ENCODE measurements at regions not wholly inside any gene's neighbourhood (a gene's known extent, or its start where the extent isn't known, plus 50 kb on each side); places are given as distances from the start of the nearest gene placed in this dataset.

- DNase-seq, result no peak
Observed at GRCh38 chr16:86018941-86019340, 120.0 kb downstream of the IRF8 start.

DNA sequence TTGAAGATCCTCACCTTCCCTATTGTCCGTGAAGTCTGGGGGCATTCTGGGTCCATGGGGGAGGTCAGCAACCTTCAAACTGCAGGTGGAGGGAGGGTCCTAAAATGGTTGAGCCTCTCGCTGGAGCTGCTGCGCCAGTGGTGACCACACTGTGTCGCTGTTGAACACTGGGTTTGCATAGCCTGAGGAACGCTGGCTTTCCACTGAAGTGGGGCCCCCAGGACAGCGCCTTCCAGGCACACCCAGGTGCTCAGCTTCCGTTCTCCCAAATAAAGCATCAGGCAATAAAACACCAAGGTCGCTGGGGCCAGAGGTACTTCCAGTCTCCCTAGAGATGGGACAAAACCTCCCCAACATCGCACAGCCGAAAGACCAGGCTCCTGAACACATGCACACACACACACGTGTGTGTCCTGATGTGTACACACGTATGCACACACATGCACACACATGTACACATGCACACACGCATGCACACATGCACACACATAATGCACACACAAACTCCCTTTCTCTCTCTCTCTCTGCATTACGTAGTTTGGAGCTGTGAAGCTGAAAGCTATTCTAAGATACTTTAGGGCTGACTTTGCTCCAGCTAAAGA is 120.6 kb downstream of the IRF8 start:
- DNase-seq, result no peak

DNA sequence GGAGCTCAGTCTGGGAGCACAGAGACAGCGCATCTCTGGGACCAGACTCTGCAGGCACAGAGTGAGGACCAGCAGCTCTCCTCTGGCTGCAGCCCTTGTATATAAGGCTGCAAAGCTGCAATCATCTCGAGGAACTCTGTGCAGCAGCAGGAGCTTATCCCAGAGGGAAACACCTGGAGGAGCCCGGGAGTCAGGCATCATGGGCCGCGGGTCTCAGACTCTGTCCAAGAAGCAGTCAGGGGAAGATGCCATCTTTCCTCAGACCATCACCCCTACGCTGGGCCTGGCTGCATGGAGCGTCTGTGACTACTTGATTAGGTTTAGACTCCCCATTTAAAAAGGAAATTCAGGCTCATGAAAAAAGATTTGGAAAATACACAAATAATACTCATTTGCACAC is 122.0 kb downstream of the IRF8 start:
- no peak for DNase-seq

DNA sequence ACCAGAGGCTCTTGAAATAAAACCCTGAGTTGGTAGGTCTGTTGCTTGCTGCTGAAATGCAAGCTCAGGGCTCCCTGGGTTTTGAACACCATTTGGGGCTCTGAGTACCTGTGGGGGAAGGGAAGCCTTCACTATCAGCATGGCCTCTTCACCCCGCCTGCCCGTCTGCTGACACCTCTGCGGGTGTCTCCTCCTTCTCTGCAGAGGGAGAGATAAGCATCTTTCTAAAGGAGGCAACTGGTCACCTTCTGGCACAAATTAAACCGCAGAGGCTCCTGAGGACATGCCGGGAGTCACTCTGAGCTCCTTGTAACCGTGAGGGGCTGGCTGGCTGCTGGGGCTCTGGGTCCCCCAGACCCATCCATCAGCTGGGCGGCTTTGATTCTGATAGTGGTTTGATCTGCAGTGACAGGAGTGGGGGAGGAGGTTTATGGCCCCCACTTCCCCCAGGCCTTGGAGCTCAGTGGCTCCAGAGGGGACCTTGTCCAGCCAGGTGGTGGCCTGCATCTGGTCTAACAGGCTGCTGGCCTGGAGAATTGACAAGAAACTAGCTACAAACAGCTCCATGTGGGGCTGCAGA is 123.5 kb downstream of the IRF8 start:
- no peak for DNase-seq

- no peak for DNase-seq
Observed at GRCh38 chr16:86024210-86024609, 125.2 kb downstream of the IRF8 start.

DNA sequence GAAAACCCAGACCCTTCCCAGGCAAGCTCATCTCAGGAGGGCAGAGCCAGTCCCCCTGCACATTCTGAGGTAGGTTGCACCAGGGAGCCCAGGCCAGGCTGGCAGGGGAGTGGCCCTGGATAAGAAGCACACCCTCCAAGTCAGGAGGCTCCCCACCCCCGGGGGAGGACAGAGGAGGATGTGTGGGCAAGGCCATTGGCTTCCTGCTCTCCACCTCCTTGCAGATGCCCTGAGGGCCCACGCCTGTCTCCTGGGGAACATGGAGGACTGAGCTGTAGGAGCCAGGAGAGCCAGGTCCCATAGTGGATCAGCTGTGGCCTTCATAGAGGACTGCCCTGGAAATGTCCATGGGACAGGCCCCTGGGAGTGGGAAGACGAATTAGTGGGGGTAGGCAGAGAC is 126.7 kb downstream of the IRF8 start:
- DNase-seq, result no peak

GRCh38 chr16:86026171-86026910 is 127.4 kb downstream of the IRF8 start:
- DNase-seq, result no peak

GRCh38 chr16:86026916-86027315 is 128.0 kb downstream of the IRF8 start:
- DNase-seq, result no peak

- DNase-seq, result no peak
Observed at GRCh38 chr16:86027373-86028126, 128.6 kb downstream of the IRF8 start.

GRCh38 chr16:86029131-86029741 is 130.3 kb downstream of the IRF8 start:
- DNase-seq, result no peak

- DNase-seq, result no peak
Observed at GRCh38 chr16:86030116-86030515, 131.2 kb downstream of the IRF8 start.

GRCh38 chr16:86031141-86031678 is 132.2 kb downstream of the IRF8 start:
- no peak for DNase-seq

DNA sequence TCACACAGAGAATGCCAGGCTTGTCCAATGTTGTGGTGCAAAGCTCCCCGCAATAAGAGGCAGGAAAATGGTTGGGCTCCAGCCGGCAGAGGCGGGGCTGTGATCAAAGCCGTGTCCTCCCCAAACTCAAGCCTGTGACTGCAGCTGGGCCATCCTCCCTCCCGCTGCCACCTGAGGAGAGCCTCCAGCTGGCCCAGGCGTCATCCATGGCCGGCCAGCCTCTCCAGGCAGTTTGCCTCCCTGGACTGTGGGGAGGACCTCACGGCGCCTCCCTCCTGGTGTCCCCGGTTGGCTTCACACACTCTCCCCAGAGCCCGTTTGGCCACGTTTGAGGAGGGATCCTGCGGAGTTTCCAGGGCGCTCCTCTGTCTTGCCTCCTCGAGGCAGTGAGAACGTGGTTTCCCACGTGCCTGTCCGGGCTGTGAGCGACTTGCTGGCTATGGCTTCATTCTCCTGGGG is 134.1 kb downstream of the IRF8 start:
- no peak for DNase-seq

DNA sequence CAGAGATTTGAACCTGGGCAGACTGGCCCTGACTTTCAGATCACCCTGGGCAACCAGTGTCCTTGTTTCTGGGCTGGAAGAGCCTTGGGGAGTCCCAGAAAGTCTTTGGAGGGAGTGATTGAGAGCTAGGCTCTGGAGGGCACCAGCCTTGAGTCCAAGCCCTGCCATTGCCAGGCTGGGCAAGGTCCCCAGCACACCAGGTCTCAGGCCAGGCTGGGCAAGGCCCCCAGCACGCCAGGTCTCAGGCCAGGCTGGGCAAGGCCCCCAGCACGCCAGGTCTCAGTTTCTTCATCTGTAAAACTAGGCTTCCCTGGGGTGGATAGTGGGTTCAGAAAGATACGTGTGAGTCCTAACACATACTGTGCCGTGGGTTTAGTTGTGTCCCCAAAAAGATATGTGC is 135.0 kb downstream of the IRF8 start:
- DNase-seq, result no peak

DNA sequence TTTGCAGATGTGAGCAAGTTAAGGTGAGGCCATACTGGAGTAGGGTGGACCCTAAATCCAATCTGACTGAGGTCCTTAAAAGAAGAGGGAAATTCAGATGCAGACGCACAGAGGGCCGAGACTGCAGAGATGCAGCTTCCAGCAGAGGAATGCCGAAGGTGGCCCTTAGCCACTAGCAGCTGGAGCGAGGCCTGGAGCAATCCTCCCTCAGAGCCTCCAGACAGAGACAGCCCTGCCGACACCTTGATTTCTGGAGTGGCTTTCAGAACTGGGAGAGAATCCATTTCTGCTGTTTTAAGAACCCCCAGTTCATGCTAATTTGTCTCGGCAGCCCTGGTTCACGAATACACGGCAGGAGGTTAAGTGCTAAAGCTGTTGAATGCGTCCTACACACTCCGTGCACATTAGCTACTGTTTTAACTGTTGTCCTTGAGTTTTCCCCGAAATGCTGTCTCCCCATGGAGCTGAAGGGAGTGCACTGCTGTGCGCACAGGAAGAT is 135.5 kb downstream of the IRF8 start:
- no peak for DNase-seq

- DNase-seq, result no peak
Observed at GRCh38 chr16:86035906-86036305, 136.9 kb downstream of the IRF8 start.

DNA sequence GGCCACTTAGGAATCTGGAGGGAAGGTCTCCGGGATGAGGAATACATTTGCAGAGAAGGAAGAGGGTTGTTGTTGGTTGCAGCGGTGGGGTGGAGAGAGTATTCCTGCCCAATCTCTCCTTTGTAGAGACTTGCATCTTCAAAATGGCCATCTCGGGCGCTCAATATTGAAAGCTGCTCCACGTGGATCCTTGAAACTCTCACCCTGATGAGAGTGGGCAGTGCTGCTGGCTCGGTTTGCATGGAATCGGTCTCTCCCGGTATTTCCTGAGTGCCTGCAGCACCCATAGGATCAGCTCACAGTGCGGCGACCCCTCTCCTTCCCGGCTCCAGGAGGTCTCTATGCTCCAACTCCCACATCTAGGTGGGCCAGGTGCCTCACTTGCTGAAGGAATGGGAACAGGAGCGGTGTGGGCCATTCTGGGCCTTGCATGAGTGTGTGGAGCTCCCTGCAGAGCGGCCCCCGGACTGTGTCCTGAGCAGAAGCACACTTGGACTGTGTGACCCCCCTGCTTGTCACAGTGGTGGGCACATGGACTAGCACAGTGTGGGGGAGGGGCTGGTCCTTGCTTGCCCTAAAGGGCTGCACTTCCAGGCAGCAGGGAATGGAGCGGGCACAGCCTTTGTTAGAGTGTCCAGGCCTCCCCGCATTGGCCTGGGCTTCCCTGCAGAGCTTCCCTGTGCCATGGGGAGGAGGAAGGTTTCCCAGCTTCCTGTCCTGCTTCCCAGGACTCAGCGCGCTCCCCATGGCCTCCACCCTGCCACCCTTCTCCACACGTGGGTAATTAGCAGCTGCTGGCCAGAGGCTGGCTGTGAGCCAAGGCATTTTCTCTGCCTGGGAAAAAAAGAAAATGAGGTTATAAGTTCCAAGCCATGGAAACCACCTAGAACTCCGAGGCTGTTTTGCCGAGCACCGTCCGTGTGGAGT is 139.3 kb downstream of the IRF8 start:
- DNase-seq, result no peak

DNA sequence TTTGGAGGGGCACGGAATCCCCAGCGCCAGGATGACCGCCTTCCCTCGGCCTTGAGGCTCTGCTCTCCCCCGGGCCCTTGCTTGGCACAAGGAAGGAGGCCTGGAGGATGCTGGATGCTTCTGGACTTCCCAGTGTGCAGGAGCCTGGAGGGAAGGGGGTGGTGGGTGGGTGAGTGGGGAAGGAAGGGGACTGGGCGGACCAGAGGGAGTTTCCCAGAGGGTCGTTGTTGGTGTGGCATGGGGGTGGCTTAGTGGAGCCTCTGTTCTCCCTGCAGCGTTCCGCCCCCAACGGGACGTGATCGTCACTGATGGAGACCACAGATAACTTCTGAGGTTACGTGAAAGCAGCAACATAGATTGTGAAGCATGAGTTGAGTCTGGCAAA is 140.0 kb downstream of the IRF8 start:
- DNase-seq, result no peak

- no peak for DNase-seq
Observed at GRCh38 chr16:86039606-86040005, 140.6 kb downstream of the IRF8 start.

GRCh38 chr16:86040496-86040895 is 141.5 kb downstream of the IRF8 start:
- no peak for DNase-seq

GRCh38 chr16:86041215-86041614 is 142.3 kb downstream of the IRF8 start:
- DNase-seq, result no peak

GRCh38 chr16:86041807-86042206 is 142.8 kb downstream of the IRF8 start:
- DNase-seq, result no peak
